NCI-H1930 (cell line): ENCODE measurements at regions not wholly inside any gene's neighbourhood (a gene's known extent, or its start where the extent isn't known, plus 50 kb on each side); places are given as distances from the start of the nearest gene placed in this dataset.

Experiments
- DNase-seq, 2 experiments: peaks; one replicate each; lab custom pipeline; 2025; lab: John Stamatoyannopoulos, UW

DNA sequence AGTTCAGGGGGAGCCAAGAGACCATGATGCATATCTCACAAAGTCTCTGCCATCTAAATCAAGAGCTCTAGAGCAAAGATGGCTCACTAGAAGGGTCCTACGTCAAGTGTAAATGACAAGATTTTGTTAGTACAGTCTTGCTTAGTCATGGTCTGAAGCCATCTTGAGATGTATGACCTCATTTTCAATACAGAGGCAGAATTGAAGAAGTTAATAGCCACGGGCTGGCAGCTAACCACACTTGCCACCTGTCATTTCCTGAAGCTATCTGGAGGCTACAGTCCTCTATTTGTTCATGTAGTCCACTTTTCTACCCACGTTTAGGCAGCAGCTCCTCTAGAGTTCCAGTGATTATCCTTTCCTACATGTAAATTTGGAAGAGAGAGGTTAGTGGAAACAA, 231.7 kb upstream of the CDH12 start:
- no peak for DNase-seq

DNA sequence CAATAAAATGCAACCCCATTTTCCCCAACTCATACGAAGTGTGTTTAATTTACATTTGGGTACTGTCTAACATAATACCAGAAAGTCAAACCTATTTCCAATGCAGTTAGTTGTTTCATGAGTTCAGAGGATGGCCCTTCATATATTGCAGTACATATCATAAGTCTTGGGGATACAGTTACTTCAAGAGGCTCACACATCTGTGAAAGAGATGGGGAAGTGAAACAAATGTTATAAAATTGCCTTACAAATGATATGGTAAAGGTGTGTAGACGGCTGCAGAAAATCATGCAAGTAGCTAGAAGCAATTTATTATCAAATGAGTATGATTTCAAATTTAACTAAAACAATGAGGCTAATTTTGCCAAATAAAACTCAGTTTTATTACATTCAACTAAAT, 219.0 kb upstream of the CDH12 start:
- no peak for DNase-seq

DNA sequence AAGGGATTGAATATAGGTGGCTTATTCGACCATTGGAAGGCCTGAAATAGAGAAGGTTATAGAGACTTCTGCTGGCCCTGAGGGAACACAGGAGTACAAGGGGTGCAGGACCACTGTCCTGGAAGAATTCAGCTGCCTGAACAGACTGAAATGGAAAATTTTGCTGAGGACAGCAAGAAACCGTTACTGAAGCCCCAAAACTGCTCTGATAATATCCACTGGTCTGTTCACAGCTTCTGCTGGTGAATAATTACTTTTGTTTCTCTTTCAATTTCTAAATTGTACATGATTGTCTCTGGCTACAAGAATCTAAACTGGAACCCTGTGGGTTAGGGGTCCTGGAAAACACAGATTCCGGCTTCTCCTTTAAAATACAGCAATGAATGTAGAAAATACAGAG, 218.5 kb upstream of the CDH12 start:
- DNase-seq = no peak

DNA sequence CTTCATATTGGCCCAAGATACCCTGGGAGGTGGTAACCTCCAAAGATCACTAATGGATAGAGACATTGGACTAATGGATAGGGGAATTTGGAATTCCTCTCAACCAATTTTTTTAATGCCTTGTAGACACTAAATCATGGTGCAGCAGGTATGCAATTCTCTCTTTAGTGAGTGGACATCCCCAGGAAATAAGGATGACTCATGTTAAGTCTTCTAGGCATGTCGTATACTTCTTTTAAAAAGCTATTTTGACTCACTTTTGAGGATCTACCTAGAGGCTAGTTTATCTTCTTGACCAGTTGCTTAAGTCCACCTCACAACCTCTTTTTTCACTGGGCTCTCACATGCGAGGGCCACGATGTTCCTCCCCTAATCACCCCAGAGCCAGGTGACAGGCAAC, 211.6 kb upstream of the CDH12 start:
- DNase-seq = no peak

DNA sequence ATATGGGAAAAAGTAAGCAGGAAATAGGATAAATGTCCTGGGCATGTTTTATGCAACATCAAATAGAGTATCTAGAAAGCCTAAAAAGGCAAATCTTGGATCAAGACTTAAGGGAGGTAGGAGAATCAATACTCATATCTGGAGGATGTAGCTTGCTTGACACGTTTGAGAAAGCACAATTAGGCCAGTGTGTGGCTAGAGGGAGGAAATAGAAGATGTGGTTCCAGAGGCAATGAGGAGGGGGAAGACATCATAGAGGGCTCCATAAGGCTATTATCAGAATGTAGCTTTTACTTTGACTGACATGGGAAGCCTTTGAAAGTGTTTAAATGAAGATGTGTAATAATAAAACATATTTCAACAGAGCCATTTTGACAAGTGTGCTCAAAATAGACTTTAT, 200.7 kb upstream of the CDH12 start:
- DNase-seq = no peak

DNA sequence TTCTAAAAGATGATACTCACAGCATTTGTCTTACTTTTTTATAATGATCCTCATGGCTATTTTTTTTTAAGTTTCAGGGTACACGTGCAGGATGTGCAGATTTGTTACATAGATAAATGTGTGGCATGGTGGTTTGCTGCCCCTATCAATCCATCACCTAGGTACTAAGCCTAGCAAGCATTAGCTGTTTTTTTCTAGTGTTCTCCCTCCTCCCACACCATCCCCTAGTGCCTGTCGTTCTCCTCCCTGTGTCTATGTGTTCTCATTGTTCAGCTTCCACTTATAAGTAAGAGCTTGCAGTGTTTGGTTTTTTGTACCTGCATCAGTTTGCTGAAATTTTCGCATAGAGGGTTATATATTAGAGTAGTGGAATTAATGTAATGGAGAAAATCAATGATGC, 189.1 kb upstream of the CDH12 start:
- DNase-seq = no peak

DNA sequence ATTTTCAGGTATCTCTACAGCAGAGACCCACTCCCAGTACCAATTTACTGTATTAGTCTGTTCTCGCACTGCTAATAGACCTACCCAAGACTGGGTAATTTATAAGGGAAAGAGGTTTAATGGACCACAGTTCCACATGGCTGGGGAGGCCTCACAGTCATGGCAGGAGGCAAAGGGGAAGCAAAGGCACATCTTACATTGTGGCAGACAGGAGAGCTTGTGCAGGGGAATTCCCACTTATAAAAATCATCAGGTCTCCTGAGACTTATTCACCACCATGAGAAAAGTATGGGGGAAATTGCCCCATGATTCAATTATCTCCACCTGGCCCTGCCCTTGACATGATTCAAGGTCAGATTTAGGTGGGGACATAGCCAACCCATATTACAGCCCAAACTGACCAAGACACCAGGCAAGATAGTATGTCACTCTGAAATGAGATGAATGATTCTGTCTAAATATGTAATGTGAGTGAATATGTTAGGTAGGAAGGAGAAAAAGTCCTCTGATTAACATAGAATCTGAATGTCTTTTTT, 182.5 kb upstream of the CDH12 start:
- no peak for DNase-seq

DNA sequence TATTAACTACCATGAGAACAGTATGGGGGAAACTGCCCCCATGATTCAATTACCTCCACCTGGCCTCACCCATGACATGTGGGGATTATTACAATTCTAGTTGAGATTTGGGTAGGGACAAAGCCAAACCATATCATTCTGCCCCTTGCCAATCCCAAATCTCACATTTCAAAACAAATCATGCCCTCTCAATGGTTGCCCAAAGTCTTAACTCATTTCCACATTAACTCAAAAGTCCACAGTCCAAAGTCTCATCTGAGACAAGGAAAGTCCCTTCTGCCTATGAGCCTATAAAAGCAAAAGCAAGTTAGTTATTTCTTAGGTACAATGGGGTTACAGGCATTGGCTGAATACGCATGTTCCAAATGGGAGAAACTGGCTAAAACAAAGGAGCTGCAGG, 180.7 kb upstream of the CDH12 start:
- DNase-seq = no peak

DNA sequence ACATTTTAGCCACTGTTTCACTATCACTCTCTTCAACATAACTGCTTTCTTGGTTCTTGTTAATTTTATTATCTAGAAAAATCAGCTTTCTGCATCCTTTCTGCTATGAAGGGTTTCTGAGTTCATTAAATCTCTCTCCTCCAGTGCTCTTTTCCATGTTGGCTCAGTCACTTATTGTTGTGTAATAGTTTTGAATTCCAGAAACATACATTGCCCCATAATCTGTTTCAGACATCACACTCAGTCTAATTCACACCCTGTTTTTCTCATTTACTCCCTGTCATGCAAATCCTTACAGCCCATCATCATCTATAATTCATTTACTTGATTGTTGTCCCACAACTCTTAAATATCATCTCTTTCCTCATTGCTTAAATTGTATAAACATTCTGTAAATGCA, 176.1 kb upstream of the CDH12 start:
- DNase-seq = no peak

DNA sequence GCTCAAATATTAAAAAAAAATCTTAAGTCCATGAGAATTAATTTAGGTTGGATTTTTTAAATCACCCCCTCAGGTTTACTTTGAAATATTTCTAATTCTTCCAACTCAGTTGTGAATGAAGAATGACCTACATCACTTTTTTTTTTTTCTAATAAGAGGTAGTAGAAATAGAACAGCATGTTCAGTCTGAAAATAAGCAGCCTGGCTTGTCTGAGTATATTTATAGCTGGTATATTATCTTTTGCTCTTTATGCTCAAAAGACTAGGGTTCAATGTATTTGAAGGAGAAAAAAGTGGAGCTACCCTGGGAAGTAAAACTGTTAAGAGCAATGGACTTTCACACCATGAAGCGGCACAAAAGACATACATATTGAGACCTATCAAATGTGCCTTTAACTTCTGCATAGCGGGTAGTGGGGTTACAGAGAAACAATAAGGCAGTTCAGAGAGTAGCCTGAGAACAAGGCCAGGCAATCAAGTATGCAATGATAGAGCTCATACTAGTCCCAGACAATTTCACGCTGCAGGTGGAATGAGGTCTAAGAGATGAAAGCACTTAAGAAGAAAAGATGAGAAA, 175.4 kb upstream of the CDH12 start:
- DNase-seq = no peak

DNA sequence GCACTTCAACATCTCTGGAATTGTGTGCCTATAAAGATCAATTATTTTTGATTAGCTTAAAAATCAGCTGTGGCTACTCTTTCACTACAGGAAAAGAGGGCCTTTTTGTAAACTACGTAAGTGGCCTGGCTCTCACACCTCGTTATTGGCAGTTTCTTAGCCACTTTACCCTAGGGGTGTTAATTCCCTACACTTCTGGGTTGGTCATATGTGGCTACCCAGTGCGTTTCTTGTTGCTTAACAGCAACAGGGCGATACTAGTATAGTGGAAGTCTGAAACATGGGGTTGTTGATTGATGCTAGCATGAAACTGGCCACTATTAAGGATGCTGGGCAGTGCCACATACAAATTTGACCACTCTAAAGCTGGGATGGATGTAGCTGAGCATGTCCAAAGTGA, 174.7 kb upstream of the CDH12 start:
- DNase-seq = no peak

DNA sequence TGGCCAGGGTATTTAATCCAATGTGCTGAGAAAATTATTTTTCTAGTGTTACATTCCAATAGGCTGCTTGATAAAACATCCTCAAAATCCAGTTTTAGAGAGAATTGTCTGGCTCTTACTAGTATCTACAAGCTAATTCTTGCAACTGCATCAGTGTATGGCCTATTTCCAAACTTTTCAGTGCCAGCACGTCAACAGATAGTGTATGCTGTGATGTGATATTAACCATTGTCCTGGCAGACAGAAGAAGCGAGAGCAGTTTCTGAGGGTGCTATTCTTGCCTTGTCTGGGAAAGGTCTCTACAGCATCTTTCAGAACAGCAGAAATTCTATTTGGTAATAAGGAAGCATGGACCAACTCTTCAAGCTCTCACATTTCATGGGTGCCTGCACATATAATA, 174.2 kb upstream of the CDH12 start:
- DNase-seq = no peak

DNA sequence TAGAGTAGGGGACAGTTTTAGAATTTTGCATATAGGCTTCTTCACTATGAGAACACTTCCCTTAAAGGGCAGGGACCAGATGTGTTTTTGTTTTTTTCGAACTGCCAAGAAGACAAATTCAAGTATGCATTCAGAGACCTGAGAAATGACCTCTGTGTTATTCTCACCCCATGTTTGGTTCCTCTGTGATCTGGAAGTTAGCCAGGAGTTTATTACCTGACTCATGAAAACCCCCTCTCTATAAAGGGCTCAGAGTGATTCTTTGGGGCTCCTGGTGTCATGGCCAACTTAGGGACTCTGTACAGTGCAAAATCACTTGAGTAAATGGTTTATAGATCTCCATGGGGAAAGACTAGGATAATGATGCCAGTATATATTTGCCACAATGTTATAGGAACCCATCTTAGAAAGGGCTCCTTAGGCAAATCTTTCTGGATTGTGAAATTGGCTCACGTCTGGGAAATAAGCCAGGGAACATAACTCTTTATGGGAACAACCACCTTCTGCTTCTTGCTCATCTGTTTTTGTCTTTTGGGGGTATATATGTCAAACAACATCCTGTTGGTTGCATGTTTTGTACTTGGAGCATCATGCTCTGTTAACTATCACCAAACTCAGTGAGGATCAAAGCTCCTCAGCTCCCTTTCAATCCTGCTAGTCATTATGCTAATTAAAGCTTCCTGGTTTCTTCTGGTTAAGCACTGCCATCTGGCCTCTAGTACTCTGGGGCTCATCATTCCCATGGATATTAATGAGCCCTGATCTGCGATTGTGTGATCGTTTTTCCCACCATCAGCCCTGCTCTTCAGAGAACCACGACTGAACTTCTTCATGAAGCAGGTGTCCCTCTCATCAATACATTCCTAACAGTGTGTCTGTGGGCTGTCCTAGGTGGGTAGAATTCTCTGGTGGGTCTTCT, 173.4 kb upstream of the CDH12 start:
- no peak for DNase-seq

DNA sequence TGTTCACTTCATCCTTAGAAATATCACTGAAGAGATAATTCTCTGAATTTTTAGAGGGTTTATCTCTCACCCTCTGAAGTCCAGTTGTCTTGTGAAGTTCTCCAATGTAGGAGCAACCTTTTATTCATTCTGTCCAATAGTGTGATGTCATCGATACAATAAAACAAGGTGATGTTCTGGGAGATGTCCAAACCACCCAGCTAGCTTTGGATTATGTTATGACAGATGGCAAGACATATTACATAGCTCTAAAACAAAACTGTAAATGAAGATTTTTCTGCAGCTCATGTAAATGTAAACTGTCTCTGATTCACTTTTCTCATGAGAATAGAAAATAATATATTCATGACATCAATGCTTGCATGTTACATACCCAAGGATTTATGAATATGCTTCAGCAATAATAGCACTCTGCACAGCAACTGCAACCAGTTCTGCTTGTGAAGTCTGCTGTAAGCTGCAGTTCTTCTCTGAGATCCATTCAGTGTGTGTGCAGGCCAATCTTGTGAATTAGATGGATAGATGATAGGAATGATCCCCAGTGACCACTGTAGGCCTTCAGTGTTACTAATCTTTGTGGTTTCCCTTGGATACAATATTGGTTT, 172.6 kb upstream of the CDH12 start:
- DNase-seq = no peak

DNA sequence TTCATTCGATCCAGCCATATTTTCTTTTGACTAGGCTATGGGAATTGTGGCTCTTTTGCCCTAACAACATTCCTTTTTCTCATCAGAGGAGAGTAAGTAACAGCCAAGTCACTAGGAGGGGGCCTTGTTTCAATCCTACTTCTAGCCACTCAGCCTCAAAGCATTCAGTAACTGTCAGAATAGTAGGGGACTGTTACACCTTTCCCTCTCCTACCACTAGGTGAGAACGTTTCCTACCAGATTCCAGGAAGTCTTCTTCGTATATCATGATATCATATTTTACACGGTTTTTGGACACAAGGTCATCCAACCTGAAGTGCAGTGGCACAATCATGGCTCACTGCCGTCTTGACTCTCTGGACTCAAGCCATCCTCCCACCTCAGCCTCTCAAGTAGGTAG, 171.3 kb upstream of the CDH12 start:
- no peak for DNase-seq

DNA sequence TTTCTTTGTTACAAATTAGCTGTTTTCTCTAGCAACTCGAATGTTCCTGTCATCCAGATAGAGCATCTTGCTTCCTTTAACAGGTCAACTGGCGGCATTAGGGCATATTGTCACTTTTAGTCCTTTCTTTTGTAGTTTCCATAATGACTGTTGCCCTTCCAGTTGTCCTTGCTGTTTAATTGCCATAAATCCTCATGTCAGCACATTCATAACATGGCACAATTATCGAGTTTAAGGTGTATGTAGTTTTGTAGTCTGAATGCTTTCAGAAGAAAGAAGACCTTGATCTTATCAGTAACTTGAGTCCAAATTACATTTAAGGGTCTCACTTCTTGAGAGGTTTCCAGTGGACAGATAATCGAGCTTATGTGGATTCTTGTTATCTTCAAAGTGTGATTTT, 161.7 kb upstream of the CDH12 start:
- DNase-seq = no peak

DNA sequence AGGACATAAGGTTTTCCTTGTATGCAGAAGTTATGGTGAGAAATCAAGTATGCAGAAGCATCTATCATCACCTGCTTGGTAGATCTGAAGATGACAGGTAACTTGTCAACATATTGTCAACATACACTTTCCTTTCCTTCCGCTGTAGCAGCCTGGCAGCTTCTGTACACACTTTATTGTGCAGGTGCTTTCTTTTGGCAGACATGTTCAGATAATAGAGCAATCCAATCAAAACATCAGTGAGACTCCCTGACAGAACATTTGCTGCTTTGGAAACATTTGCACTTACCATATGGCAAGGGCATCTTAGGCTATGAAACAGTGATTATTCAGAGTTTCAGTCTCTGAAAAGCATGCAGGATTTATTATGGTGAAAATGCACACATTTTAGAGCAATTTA, 161.1 kb upstream of the CDH12 start:
- DNase-seq = no peak

DNA sequence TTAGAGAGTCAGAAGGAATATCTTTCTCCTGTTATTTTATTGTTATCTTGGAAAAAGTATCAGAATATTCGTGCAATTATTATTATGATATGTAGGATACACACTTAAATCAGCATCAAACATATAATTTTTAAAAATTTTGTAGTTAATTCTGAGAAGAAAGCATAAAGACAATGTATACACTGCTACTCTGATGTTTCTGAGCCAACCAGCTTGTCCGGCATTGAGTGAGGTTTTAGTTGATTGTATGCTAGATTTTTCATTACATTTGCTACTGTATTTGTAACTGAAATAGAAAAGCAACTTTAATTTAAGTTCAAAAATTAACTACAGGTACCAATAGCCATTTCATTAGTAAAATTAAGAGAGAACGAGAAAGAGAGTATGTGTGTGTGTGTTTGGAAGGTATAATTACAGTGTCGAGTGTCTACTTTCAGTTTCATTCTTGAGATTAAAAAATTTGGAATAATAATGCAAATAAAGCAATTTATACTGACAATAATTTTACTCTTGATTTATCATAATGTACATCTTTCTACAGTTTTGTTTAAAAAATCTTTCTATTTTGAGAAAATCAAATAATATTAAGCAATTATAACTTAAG, 160.4 kb upstream of the CDH12 start:
- no peak for DNase-seq

DNA sequence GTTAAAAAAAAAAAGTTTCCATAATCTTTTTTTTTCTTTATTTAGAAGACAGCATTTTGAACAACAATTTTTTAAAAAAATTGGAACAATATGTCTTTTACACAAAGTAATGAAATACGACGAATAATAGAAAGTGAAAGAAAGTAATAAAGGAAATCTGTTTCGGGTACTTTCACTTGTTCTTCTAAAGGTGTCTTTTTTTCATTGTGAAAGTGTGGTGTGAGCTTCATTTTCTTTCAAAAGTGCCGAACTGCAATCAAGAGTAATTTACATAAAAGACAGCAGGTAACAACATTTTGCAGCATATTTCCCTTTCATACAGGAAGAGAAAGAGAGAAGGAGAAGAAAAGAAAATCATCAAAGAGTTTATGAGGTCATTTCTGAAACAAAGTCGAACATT, 159.7 kb upstream of the CDH12 start:
- no peak for DNase-seq

DNA sequence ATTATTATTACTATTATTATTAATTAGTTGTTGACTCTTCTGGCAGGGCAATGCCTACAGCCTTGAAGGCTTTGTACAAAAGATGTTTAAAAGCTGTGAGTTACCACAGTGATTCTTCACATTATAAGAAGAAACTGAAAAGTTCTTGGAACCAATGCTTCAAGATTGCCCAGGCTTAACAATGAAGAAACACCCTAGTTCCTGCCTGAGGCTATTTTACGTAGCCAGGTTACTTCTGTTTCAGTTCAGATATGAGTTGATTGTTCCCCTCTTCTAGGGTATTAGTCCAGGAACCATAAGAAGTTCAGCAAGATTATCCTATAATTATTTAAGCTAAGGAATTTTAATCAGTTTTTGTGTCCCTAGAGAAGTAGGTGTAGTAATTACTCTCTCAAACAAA, 154.6 kb upstream of the CDH12 start:
- no peak for DNase-seq

DNA sequence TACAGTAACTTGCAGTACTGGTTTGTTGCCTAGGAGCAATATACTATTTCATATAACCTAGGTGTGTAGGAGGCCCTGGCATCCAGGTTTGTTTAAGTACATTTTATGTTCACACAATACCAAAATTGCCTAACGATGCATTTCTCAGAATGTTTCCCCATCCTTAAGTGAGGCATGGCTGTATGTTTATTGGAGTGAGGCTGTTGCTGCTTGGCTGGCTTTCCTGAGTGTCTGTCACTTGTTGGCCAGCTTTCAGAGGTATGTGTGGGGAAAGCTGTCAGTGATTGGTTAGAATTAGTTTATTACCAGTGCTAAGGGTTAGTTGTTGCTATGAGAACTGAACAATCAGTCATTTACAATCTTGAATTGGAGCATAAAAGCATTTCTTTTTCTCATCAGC, 154.1 kb upstream of the CDH12 start:
- DNase-seq = no peak

DNA sequence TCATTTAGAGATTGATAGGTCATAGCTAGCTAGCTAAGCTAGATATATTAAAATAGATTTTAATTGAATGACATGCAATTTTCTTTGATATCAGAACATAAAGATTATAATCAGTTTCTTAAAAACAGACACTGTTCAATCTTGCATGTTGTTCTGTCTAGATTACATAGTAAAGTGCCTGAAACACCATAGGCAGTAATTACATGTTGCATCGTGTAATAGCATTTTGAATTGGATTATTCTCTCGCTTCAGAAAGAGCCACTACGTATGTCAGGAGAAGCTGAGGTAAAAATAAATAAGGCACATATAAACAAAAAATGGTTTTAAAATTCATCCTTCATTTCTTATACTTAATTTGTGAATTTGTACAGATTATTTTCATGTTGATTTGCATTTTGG, 148.0 kb upstream of the CDH12 start:
- no peak for DNase-seq

DNA sequence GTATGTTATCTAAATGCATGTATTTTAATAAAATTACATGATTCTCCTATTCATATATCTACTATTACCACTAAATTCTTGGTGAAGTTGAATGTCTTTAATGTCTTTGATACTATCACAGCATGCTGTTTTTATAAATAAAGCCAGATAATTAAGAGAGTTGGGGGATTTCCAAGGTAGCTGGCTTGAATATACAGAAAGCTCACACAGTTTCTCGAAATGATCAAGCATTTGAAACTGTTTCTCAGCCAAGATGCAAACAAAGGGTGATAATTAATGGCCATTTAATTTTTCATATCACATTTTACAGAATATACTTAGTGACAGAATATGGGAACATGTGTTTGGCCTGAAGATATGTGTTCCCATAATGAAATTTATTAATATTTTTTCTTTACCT, 145.6 kb upstream of the CDH12 start:
- no peak for DNase-seq
